ENCODE measurements at regions not wholly inside any gene's neighbourhood (a gene's known extent, or its start where the extent isn't known, plus 50 kb on each side); places are given as distances from the start of the nearest gene placed in this dataset.
"Not testable (repeated sequence)": the region's sequence is repeated elsewhere in the genome, so short reads cannot be mapped to it uniquely, and the experiment has no call there.

- DNase-seq = no peak
Measured at GRCh38 chr2:77578354-77578753, 56.2 kb upstream of the LRRTM4 start.

- DNase-seq = no peak
Measured at GRCh38 chr2:77579076-77579769, 57.0 kb upstream of the LRRTM4 start.

GRCh38 chr2:77588438-77588837 lies 66.3 kb upstream of the LRRTM4 start:
- DNase-seq = no peak

- no peak for DNase-seq
Measured at GRCh38 chr2:77590298-77590917, 68.2 kb upstream of the LRRTM4 start.

- DNase-seq = not testable (repeated sequence)
Measured at GRCh38 chr2:77592955-77593354, 70.8 kb upstream of the LRRTM4 start.

GRCh38 chr2:77602771-77603170 lies 80.6 kb upstream of the LRRTM4 start:
- DNase-seq = no peak

GRCh38 chr2:77604953-77605929 lies 83.1 kb upstream of the LRRTM4 start:
- DNase-seq = no peak

GRCh38 chr2:77608510-77608909 lies 86.3 kb upstream of the LRRTM4 start:
- DNase-seq = no peak

GRCh38 chr2:77629539-77629938 lies 107.4 kb upstream of the LRRTM4 start:
- DNase-seq = no peak

GRCh38 chr2:77631007-77631406 lies 108.8 kb upstream of the LRRTM4 start:
- no peak for DNase-seq

GRCh38 chr2:77633601-77634000 lies 111.4 kb upstream of the LRRTM4 start:
- DNase-seq = no peak

GRCh38 chr2:77640924-77641323 lies 118.7 kb upstream of the LRRTM4 start:
- no peak for DNase-seq

- no peak for DNase-seq
Measured at GRCh38 chr2:77642339-77642738, 120.2 kb upstream of the LRRTM4 start.

GRCh38 chr2:77649856-77650255 lies 127.7 kb upstream of the LRRTM4 start:
- DNase-seq = no peak

GRCh38 chr2:77652499-77652898 lies 130.3 kb upstream of the LRRTM4 start:
- DNase-seq = no peak

GRCh38 chr2:77664491-77664890 lies 142.3 kb upstream of the LRRTM4 start:
- DNase-seq = no peak

GRCh38 chr2:77666251-77666980 lies 144.2 kb upstream of the LRRTM4 start:
- no peak for DNase-seq

- DNase-seq = not testable (repeated sequence)
Measured at GRCh38 chr2:77684543-77685319, 162.6 kb upstream of the LRRTM4 start.

- DNase-seq = no peak
Measured at GRCh38 chr2:77712601-77713000, 190.4 kb upstream of the LRRTM4 start.

GRCh38 chr2:77713412-77713811 lies 191.2 kb upstream of the LRRTM4 start:
- DNase-seq = no peak

GRCh38 chr2:77720115-77720514 lies 197.9 kb upstream of the LRRTM4 start:
- DNase-seq = no peak

GRCh38 chr2:77721593-77721992 lies 199.4 kb upstream of the LRRTM4 start:
- DNase-seq = no peak
